HG02884 (cell line): ENCODE measurements at regions not wholly inside any gene's neighbourhood (a gene's known extent, or its start where the extent isn't known, plus 50 kb on each side); places are given as distances from the start of the nearest gene placed in this dataset.

Source experiments
- ATAC-seq: cut with Tn5 transposase; IDR thresholded peaks from one replicate; pipeline ENCODE4 v1.9.1; 2021; ENCODE audit warnings: mild to moderate bottlenecking, moderate library complexity; ENCODE audit not compliant: unreplicated experiment

- ATAC-seq = no peak
Measured at GRCh38 chr2:23322567-23323197, 62.3 kb upstream of the KLHL29 start.

DNA sequence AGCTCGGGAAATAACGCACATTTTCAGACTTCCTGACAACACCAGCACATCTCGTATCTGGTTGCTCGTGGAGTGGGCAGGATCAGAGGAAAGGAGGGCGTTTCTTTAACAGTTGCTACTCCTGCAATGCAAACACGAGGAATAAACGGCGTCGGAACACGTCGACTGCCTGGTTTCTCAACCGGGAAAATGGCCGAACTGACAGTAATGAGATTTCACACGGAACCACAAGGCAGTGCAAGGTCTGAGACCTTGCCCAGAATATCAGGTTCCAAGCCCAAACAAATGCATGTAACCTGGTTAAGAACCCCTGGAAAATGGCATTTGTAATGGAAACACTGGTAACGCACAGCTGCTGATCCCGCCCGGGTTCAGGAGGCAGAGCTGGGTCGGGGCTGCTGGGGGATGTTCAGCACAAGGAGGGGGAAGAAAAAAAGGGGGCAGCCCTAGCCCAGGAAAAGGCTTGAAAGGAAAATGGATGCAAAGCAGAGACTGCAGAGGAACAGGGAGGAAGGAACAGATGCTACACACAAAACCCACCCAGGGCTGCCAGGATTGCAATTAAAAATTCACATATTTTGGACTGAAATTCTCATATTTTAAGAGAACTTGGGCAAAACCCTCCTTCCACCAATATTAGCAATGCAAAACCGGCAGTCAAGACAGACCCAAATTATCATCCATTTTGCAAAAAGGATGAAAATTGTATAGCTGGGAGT lies 61.6 kb upstream of the KLHL29 start:
- ATAC-seq = no peak

- no peak for ATAC-seq
Measured at GRCh38 chr2:23323917-23324680, 60.9 kb upstream of the KLHL29 start.

DNA sequence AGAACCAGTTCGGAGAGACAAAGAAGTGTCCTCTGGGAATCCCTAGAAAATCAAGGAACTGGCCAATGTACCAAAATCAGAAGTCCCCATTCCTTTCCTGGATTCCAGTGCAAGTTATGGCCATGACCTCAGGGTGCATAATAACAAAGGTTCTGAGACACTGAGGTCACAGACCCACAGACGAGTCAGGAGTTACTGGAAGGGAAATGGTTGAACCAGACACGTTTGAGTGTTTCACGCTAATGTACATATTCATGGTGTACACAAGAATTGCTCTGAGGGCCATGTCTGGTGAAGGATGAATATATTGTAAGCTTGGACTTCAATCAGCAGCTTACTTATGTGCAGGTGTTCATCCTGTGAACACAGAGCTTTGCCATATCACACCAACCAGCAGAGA lies 58.6 kb upstream of the KLHL29 start:
- ATAC-seq = no peak

DNA sequence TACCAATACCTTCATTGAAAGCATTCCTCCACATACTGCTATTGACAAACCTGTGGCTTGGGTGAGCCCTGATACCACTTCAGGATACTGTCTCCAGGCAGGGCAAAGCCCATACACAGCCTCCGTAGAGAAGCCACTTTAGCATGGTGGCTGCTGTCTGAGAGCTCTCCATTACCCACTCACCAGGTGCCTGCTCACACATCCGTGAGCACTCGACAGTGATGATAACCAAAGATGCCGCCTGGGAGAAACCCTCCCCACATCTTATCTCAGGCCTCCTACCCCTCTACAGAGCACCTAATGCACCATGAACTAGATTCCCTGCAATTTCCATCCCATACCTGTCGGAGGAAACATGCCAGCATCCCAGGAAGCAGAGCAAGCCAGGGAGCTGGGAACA lies 57.6 kb upstream of the KLHL29 start:
- no peak for ATAC-seq

- ATAC-seq = no peak
Measured at GRCh38 chr2:23327887-23328286, 57.1 kb upstream of the KLHL29 start.

DNA sequence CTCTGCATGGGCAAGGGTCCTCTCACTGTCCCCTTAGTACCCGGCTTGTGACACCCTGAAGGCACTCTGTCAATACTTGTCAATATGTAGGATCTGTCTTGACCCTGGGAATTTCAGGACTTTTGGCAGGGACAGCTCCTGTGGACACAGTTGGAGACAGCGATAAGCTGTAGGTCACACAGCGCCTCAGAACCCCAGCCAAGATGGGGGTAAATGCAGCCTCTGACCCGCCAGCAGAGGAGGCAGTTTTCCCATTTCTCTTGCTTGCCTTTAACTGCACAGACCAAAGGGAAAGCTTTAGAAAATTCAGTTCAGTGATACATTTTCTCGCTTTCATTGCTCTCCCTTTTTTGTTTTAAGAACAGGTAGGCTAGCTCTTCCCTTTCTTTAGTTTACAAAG lies 54.8 kb upstream of the KLHL29 start:
- ATAC-seq = no peak
